ENCODE measurements at regions not wholly inside any gene's neighbourhood (a gene's known extent, or its start where the extent isn't known, plus 50 kb on each side); places are given as distances from the start of the nearest gene placed in this dataset.

GRCh38 chr9:27864644-27865438, 291.6 kb upstream of the C9orf72 start:
- Histone ChIP-seq H3K27me3 (ENCODE audit: low read depth) (no peaks in the 10 kb centered on the region), H3K4me3 (no peak overlapping the region), H3K4me1 (peaks cover 8% of the 10 kb centered on the region), H3K9me3 (no peaks in the 10 kb centered on the region), H3K27ac (no peak overlapping the region), H3K36me3 (no peaks in the 10 kb centered on the region)
- no peak for DNase-seq
- ATAC-seq: peak; percentile 77 to 87
- intact Hi-C loops (cut with DNase I): no loop called here
- no peak for TF ChIP-seq CTCF (IDR thresholded peaks at IDR 0.05)

GRCh38 chr9:27866741-27867140, 293.5 kb upstream of the C9orf72 start:
- Histone ChIP-seq H3K4me3 (no peak overlapping the region), H3K4me1 (peaks cover 8% of the 10 kb centered on the region), H3K27ac (no peak overlapping the region), H3K9me3 (no peaks in the 10 kb centered on the region), H3K36me3 (no peaks in the 10 kb centered on the region), H3K27me3 (ENCODE audit: low read depth) (no peaks in the 10 kb centered on the region)
- no peak for TF ChIP-seq CTCF (IDR thresholded peaks at IDR 0.05)
- intact Hi-C loops (cut with DNase I): no loop called here
- no peak for ATAC-seq
- DNase-seq: no peak

GRCh38 chr9:27870404-27870803, 297.1 kb upstream of the C9orf72 start:
- H3K27me3 ChIP-seq (ENCODE audit: low read depth): no peaks in the 10 kb centered on the region

GRCh38 chr9:27880156-27880555, 306.9 kb upstream of the C9orf72 start:
- no peak for TF ChIP-seq CTCF (IDR thresholded peaks at IDR 0.05)

More at GRCh38 chr9:27870404-27870803, 297.1 kb upstream of the C9orf72 start:
- ATAC-seq (peak in 1 of 2 donors; percentile 53), DNase-seq (no peak)
- no peak for TF ChIP-seq CTCF (IDR thresholded peaks at IDR 0.05)
- no peaks in the 10 kb centered on the region for H3K36me3 ChIP-seq
- H3K9me3 ChIP-seq: no peaks in the 10 kb centered on the region
- H3K4me3 ChIP-seq: no peak overlapping the region
- peaks cover under 1% of the 10 kb centered on the region for H3K4me1 ChIP-seq
- H3K27ac ChIP-seq: no peak overlapping the region
- intact Hi-C loops (cut with DNase I): no loop called here

GRCh38 chr9:27880635-27881034, 307.4 kb upstream of the C9orf72 start:
- Histone ChIP-seq H3K36me3 (no peaks in the 10 kb centered on the region), H3K9me3 (no peaks in the 10 kb centered on the region), H3K4me1 (no peaks in the 10 kb centered on the region), H3K27ac (no peak overlapping the region), H3K27me3 (ENCODE audit: low read depth) (no peaks in the 10 kb centered on the region), H3K4me3 (no peak overlapping the region)
- DNase-seq: no peak
- ATAC-seq: peak; percentile 27 to 48
- no peak for TF ChIP-seq CTCF (IDR thresholded peaks at IDR 0.05)
- intact Hi-C loops (cut with DNase I): no loop called here

More at GRCh38 chr9:27880156-27880555, 306.9 kb upstream of the C9orf72 start:
- no peaks in the 10 kb centered on the region for H3K4me1 ChIP-seq
- H3K27ac ChIP-seq: no peak overlapping the region
- no peak overlapping the region for H3K4me3 ChIP-seq
- no peaks in the 10 kb centered on the region for H3K36me3 ChIP-seq
- H3K27me3 ChIP-seq (ENCODE audit: low read depth): no peaks in the 10 kb centered on the region
- intact Hi-C loops (cut with DNase I): no loop called here
- no peaks in the 10 kb centered on the region for H3K9me3 ChIP-seq
- no peak for DNase-seq
- ATAC-seq: peak; percentile 35 to 85
